H9 (cell line): ENCODE measurements at regions not wholly inside any gene's neighbourhood (a gene's known extent, or its start where the extent isn't known, plus 50 kb on each side); places are given as distances from the start of the nearest gene placed in this dataset.
"Not testable (repeated sequence)": the region's sequence is repeated elsewhere in the genome, so short reads cannot be mapped to it uniquely, and the experiment has no call there.

Experiments
- DNase-seq: peaks from one replicate; pipeline ENCODE4 v3.0.0-alpha.2; 2017
- H2AFZ ChIP-seq: one replicate; pipeline ENCODE4 v1.6.1; 2013; ENCODE audit warnings: mild to moderate bottlenecking, low read length, control low read depth, moderate library complexity
- H2AK5ac ChIP-seq: 2 replicates; pipeline ENCODE4 v1.6.1; 2013; ENCODE audit warnings: low read length, control low read depth, mixed read lengths; ENCODE audit not compliant: insufficient read length
- H2BK120ac ChIP-seq: one replicate; pipeline ENCODE4 v1.6.1; 2013; ENCODE audit warnings: low read depth, mild to moderate bottlenecking, low read length, control low read depth, inconsistent platforms; ENCODE audit not compliant: poor library complexity, severe bottlenecking
- H2BK12ac ChIP-seq: 2 replicates; pipeline ENCODE4 v1.6.1; 2013; ENCODE audit warnings: low read length, control low read depth, mixed read lengths, low read depth; ENCODE audit not compliant: insufficient read length
- H2BK15ac ChIP-seq: 2 replicates; pipeline ENCODE4 v1.6.1; 2013; ENCODE audit warnings: low read depth, low read length, control low read depth
- H2BK20ac ChIP-seq: one replicate; pipeline ENCODE4 v1.6.1; 2013; ENCODE audit warnings: low read depth, mild to moderate bottlenecking, low read length, control low read depth, inconsistent platforms; ENCODE audit not compliant: poor library complexity, severe bottlenecking
- H2BK5ac ChIP-seq: 2 replicates; pipeline ENCODE4 v1.6.1; 2013; ENCODE audit warnings: low read length, control low read depth, mixed read lengths; ENCODE audit not compliant: insufficient read length
- H3K14ac ChIP-seq: 2 replicates; pipeline ENCODE4 v1.6.1; 2013; ENCODE audit warnings: low read length, control low read depth; ENCODE audit not compliant: insufficient read depth
- H3K18ac ChIP-seq: 2 replicates; pipeline ENCODE4 v1.6.1; 2013; ENCODE audit warnings: low read depth, mild to moderate bottlenecking, mixed read lengths, low read length, control low read depth; ENCODE audit not compliant: insufficient read length
- H3K23ac ChIP-seq: 2 replicates; pipeline ENCODE4 v1.6.1; 2013; ENCODE audit warnings: low read length, control low read depth, mixed read lengths, low read depth; ENCODE audit not compliant: insufficient read length
- H3K23me2 ChIP-seq: 2 replicates; pipeline ENCODE4 v1.6.1; 2013; ENCODE audit warnings: low read depth, mild to moderate bottlenecking, mixed read lengths, low read length, control low read depth; ENCODE audit not compliant: insufficient read length, poor library complexity, severe bottlenecking
- H3K27ac ChIP-seq: 2 replicates; pipeline ENCODE4 v1.5.1; 2013; ENCODE audit warnings: low read length, control low read depth, mixed read lengths, low read depth; ENCODE audit not compliant: insufficient read length
- H3K27me3 ChIP-seq: 2 replicates; pipeline ENCODE4 v1.6.1; 2013; ENCODE audit warnings: low read length, control low read depth, inconsistent platforms; ENCODE audit not compliant: insufficient read depth
- H3K4ac ChIP-seq: 2 replicates; pipeline ENCODE4 v1.6.1; 2013; ENCODE audit warnings: low read depth, mild to moderate bottlenecking, control low read depth, inconsistent platforms, low read length, moderate library complexity
- H3K4me1 ChIP-seq: 2 replicates; pipeline ENCODE4 v1.6.1; 2013; ENCODE audit warnings: low read length, control low read depth, inconsistent platforms; ENCODE audit not compliant: insufficient read depth
- H3K4me2 ChIP-seq: 2 replicates; pipeline ENCODE4 v1.6.1; 2013; ENCODE audit warnings: low read length, control low read depth, mixed read lengths; ENCODE audit not compliant: insufficient read length, insufficient read depth
- H3K56ac ChIP-seq: 2 replicates; pipeline ENCODE4 v1.6.1; 2013; ENCODE audit warnings: low read depth, mild to moderate bottlenecking, mixed read lengths, low read length, control low read depth; ENCODE audit not compliant: insufficient read length
- H3K79me1 ChIP-seq: 2 replicates; pipeline ENCODE4 v1.6.1; 2013; ENCODE audit warnings: low read depth, mild to moderate bottlenecking, moderate library complexity, low read length, control low read depth, inconsistent platforms; ENCODE audit not compliant: insufficient read depth, poor library complexity, severe bottlenecking
- H3K79me2 ChIP-seq: 2 replicates; pipeline ENCODE4 v1.6.1; 2013; ENCODE audit warnings: low read length, control low read depth, inconsistent platforms; ENCODE audit not compliant: insufficient read depth
- H3K9ac ChIP-seq: 2 replicates; pipeline ENCODE4 v1.6.1; 2013; ENCODE audit warnings: low read length, control low read depth, mixed read lengths; ENCODE audit not compliant: insufficient read length; ENCODE audit errors: extremely low read depth
- H3K9me3 ChIP-seq: one replicate; pipeline ENCODE4 v1.6.1; 2013; ENCODE audit warnings: low read depth, low read length, inconsistent platforms; ENCODE audit not compliant: control insufficient read depth
- H3T11ph ChIP-seq: one replicate; pipeline ENCODE4 v1.6.1; 2013; ENCODE audit warnings: mild to moderate bottlenecking, low read length, control low read depth, inconsistent platforms
- H4K20me1 ChIP-seq: one replicate; pipeline ENCODE4 v1.6.1; 2013; ENCODE audit not compliant: control insufficient read depth, insufficient read length, insufficient read depth
- H4K5ac ChIP-seq: 2 replicates; pipeline ENCODE4 v1.6.1; 2013; ENCODE audit warnings: low read depth, mild to moderate bottlenecking, mixed read lengths, low read length, control low read depth; ENCODE audit not compliant: insufficient read length
- H4K8ac ChIP-seq: replicated peaks from 2 replicates; pipeline ENCODE4 v1.6.1; 2013; ENCODE audit warnings: low read length, control low read depth, mixed read lengths, low read depth; ENCODE audit not compliant: insufficient read length
- H4K91ac ChIP-seq: 2 replicates; pipeline ENCODE4 v1.6.1; 2013; ENCODE audit warnings: low read depth, mild to moderate bottlenecking, moderate library complexity, mixed read lengths, low read length, control low read depth; ENCODE audit not compliant: insufficient read length
- H3K27ac Mint-ChIP-seq, 3 experiments: 2 replicates in 2 of 3; 3 replicates in 1 of 3; pipeline ENCODE4 v1.8.0; 2020 to 2021; ENCODE audit warnings: mixed read lengths in 3 of 3, mild to moderate bottlenecking in 1 of 3, moderate library complexity in 1 of 3
- H3K27me3 Mint-ChIP-seq: 2 replicates; pipeline ENCODE4 v1.8.0; 2021; ENCODE audit warnings: low read depth, mild to moderate bottlenecking, moderate library complexity, mixed read lengths
- H3K36me3 Mint-ChIP-seq, 3 experiments: 2 replicates in 2 of 3; 3 replicates in 1 of 3; pipeline ENCODE4 v1.8.0; 2020 to 2021; ENCODE audit warnings: low read depth in 3 of 3, mixed read lengths in 3 of 3; ENCODE audit not compliant: insufficient read depth in 1 of 3
- H3K4me1 Mint-ChIP-seq, 2 experiments: 2 replicates each; pipeline ENCODE4 v1.8.0; 2020; ENCODE audit warnings: mixed read lengths in 2 of 2
- H3K4me3 Mint-ChIP-seq, 2 experiments: 2 replicates in 1 of 2; 3 replicates in 1 of 2; pipeline ENCODE4 v1.8.0; 2020 to 2021; ENCODE audit warnings: mild to moderate bottlenecking in 2 of 2, mixed read lengths in 2 of 2, moderate library complexity in 1 of 2
- H3K9me3 Mint-ChIP-seq, 2 experiments: 2 replicates in 1 of 2; 3 replicates in 1 of 2; pipeline ENCODE4 v1.8.0; 2020; ENCODE audit warnings: mild to moderate bottlenecking in 2 of 2, mixed read lengths in 2 of 2, moderate library complexity in 1 of 2
- WGBS: extraction: QIAGEN DNeasy Blood & Tissue Kit; methylation state at CpG from one replicate; pipeline ENCODE4 v1.1.7; 2013; ENCODE audit warnings: missing lambda C conversion rate, low lambda C conversion rate, mixed read lengths; ENCODE audit not compliant: insufficient read length; ENCODE audit errors: extremely low coverage; 5-methylcytosine and 5-hydroxymethylcytosine counted together

- H3K79me2 ChIP-seq, H3K23ac ChIP-seq, H4K91ac ChIP-seq, H3K4me1 Mint-ChIP-seq, H3K4ac ChIP-seq, H3K9me3 ChIP-seq, H2BK5ac ChIP-seq, H2AK5ac ChIP-seq, H3K4me3 Mint-ChIP-seq, H4K5ac ChIP-seq, H3K27ac ChIP-seq, H3T11ph ChIP-seq, H3K18ac ChIP-seq, DNase-seq, H3K56ac ChIP-seq, H2BK20ac ChIP-seq, H3K27me3 ChIP-seq, H2BK120ac ChIP-seq, H3K36me3 Mint-ChIP-seq, H3K27me3 Mint-ChIP-seq, H3K79me1 ChIP-seq, H3K9me3 Mint-ChIP-seq, H4K20me1 ChIP-seq, H3K4me1 ChIP-seq, H2BK12ac ChIP-seq, H4K8ac ChIP-seq, H2BK15ac ChIP-seq, H3K14ac ChIP-seq, H3K27ac Mint-ChIP-seq, H3K4me2 ChIP-seq, H3K9ac ChIP-seq, H2AFZ ChIP-seq, H3K23me2 ChIP-seq: not testable (repeated sequence)
- WGBS = no CpG with 5 or more reads among the region's 11 CpGs
These were observed 52.6 kb upstream of the MRPS30 start for GRCh38 chr5:44756097-44756496.
